ENCODE measurements at regions not wholly inside any gene's neighbourhood (a gene's known extent, or its start where the extent isn't known, plus 50 kb on each side); places are given as distances from the start of the nearest gene placed in this dataset.

DNA sequence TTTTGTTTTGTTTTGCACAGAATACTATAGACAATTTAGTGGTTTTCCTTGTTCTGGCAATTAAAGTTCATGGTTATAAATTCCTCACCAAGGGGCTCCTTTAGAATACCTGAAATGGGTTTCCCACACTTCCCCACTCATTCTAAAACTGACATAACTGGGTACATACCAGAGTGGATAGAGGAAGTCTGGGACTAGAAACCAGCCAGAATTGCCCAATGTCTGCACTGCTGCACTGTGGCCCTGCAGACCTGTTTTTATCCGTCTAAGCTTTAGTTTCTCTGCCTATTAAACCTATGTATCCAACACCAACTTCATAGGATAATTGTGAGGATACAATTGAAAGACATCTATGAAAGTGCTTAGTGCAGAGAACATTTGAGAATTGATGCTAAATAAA is 498.6 kb downstream of the KCTD12 start:
- TF ChIP-seq, protein P1, sequence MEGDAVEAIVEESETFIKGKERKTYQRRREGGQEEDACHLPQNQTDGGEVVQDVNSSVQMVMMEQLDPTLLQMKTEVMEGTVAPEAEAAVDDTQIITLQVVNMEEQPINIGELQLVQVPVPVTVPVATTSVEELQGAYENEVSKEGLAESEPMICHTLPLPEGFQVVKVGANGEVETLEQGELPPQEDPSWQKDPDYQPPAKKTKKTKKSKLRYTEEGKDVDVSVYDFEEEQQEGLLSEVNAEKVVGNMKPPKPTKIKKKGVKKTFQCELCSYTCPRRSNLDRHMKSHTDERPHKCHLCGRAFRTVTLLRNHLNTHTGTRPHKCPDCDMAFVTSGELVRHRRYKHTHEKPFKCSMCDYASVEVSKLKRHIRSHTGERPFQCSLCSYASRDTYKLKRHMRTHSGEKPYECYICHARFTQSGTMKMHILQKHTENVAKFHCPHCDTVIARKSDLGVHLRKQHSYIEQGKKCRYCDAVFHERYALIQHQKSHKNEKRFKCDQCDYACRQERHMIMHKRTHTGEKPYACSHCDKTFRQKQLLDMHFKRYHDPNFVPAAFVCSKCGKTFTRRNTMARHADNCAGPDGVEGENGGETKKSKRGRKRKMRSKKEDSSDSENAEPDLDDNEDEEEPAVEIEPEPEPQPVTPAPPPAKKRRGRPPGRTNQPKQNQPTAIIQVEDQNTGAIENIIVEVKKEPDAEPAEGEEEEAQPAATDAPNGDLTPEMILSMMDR (IDR thresholded peaks at IDR 0.05), result no peak
- TF ChIP-seq POLR2A (IDR thresholded peaks at IDR 0.05), result no peak

All from tibial nerve (tissue), 3 donors.